GM18519 (cell line): ENCODE measurements at regions not wholly inside any gene's neighbourhood (a gene's known extent, or its start where the extent isn't known, plus 50 kb on each side); places are given as distances from the start of the nearest gene placed in this dataset.
"Not testable (repeated sequence)": the region's sequence is repeated elsewhere in the genome, so short reads cannot be mapped to it uniquely, and the experiment has no call there.

Source experiments
- ATAC-seq: cut with Tn5 transposase; IDR thresholded peaks from one replicate; pipeline ENCODE4 v1.9.1; 2021; ENCODE audit warnings: mild to moderate bottlenecking, moderate library complexity; ENCODE audit not compliant: unreplicated experiment, low FRiP score

GRCh38 chr4:169934794-169935429 is 91.3 kb downstream of the MFAP3L start:
- no peak for ATAC-seq

DNA sequence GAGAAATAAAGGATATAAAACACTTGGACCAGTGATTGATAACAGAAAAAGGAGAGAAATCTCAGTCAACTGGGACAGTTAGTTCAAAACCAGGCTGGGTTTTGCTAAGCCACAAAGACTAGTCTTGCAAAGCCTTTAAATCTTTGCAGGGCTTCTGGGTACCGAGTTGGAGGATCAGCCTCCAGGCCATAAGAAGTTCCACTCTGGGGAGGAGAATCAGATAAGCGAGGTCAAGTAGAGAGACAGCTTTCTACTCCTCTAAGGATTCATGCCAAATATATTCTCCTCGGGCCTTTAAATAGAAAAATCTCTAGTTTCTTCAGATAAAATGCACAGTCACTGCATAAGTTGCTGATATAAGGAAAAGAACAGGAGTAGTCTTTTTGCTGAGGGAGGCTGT is 92.7 kb downstream of the MFAP3L start:
- no peak for ATAC-seq

DNA sequence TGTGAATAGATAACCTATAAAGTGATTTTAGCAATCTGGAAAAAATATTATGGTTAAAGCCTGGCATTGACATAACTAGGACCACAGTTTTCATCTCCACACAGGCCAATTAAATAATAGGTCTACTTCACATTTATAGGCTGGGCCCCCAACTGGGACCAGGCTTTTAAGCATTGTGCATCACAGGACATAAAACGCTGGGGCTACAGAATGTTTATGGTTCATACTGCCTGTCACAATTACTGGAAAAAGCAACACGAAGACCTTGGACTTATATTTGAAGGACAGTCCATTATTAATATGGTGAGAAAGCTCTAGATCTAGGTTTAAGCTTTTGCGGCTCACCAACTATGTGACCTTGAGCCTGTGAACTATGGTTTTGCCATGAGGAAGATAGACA is 94.2 kb downstream of the MFAP3L start:
- no peak for ATAC-seq

- ATAC-seq = not testable (repeated sequence)
These were observed 95.4 kb downstream of the MFAP3L start for GRCh38 chr4:169930755-169931154.

GRCh38 chr4:169927280-169927679 is 98.9 kb downstream of the MFAP3L start:
- ATAC-seq = no peak

DNA sequence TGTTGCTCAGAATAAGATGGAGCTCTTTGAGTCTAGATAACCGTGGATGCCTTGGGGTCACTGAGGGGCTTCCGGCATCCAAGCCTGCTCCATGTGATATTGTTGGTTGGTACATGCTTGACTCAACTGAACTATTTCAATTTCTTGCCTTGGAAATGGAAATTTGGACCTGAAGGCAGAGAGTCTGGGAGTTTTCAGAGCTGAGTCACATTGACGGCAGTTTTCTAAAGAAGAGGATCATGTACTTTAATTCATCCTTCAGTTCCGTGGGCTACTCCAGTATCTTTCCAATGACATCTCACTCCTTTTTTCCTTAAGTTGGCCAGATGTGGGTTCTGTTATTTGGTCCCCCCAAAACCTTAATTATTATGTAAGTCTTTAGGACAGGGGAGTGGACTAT is 100.5 kb downstream of the MFAP3L start:
- ATAC-seq = no peak

DNA sequence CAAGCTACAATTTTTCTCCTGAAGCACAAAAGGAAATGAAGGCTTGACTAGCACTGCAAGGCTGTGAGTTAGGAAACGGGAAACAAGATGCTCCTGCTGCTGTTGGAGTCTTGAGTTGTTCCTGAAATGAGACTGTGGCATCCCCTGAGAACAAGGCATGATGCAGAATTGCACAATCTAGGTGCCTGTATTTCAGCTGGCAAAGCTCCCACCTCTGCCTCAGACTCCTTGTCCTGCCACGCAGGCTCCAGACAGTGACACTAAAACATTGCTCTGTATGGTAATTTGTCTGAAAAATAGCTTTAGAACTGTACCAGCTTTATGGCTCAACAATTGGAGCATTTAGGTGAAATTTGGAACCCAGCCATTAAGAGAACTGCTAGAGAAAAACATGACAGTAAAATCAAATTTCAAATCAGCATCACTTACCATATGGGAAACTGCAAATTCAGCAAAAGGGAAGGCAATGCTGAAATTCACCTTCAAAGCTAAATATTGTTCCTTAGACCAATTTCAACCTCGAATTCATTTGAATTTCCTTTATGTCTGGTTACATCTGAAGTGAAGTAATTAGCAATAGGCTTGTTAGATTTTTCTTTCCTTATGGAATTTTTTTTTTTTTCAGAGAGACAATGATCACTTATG is 103.4 kb downstream of the MFAP3L start:
- ATAC-seq = no peak

- ATAC-seq = no peak
These were observed 104.5 kb downstream of the MFAP3L start for GRCh38 chr4:169921732-169922131.

GRCh38 chr4:169921237-169921636 is 105.0 kb downstream of the MFAP3L start:
- ATAC-seq = no peak

- not testable (repeated sequence) for ATAC-seq
These were observed 106.7 kb downstream of the MFAP3L start for GRCh38 chr4:169919194-169920124.

DNA sequence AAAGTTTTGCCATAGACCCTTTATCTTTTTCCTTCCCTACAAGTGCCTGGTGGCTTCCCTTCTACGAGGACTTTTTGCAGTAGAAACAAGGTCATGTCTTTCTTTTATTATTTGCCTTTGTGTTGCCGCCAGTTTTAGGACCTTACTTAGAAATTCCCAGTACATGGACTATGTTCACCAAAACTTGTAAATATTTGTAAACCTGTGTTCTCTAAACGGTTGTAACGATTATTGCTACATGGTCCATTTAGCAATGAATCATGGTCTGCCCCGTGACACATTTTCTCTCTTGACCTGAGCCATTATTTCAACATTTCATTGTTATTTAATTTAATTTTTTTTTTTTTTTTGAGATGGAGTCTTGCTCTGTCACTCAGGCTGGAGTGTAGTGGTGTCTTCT is 110.7 kb downstream of the MFAP3L start:
- ATAC-seq = no peak

DNA sequence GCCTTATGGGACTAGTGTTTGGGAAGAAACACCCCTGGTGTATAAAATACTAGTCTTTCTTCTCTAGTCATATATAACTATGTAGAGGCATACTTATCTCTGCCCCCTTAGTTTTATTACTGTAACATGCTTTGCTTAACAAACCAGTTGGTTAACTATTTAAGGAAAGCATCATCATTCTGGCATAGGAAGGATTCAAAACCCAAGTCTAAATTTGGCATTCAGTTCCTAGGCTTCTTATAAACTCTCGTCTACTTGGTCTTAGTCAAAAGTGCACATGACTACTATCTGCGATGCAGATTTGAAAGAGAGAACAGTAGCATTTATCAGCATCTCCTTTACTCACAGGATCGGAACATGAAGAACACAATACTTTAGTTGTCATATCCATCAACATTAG is 111.3 kb downstream of the MFAP3L start:
- no peak for ATAC-seq

DNA sequence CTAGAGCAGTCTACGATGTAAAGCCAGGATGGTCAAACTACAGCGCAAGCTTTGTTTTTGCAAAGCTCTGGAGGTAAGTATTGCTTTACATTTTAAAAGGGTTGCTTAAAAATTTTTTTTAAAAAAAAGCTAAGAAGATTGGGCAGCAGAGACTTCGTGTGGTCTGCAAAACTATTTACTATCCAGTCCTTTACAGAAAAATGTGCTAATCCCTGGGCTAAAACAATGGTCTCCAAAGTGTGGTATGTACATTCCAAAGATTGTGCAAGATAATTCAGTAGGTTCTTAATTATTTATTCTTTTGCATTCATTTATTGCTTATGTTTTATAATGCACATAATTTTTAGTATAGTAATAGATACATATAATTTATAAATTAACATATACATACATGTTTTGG is 113.2 kb downstream of the MFAP3L start:
- no peak for ATAC-seq

- no peak for ATAC-seq
These were observed 116.3 kb downstream of the MFAP3L start for GRCh38 chr4:169909897-169910296.

GRCh38 chr4:169909479-169909878 is 116.7 kb downstream of the MFAP3L start:
- ATAC-seq = no peak

GRCh38 chr4:169907705-169908104 is 118.5 kb downstream of the MFAP3L start:
- ATAC-seq = no peak

DNA sequence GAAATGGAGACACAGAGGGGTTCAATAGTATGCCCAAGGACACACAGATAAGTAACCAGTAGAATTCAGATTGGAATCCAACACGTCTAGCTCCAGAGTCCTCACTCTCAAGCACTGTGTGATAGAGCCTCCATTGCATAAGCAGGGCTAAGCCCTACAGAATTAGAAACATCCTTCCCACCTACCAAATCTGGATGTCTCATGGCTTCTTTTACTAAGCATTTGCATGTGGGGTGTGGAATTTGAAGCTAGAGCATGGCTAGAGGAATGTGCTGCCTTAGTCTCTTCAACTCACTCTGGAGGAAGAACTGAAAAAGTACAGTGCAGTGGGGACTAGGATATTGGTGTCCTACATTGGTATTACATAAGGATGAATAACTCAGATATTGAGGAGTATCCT is 119.4 kb downstream of the MFAP3L start:
- no peak for ATAC-seq

DNA sequence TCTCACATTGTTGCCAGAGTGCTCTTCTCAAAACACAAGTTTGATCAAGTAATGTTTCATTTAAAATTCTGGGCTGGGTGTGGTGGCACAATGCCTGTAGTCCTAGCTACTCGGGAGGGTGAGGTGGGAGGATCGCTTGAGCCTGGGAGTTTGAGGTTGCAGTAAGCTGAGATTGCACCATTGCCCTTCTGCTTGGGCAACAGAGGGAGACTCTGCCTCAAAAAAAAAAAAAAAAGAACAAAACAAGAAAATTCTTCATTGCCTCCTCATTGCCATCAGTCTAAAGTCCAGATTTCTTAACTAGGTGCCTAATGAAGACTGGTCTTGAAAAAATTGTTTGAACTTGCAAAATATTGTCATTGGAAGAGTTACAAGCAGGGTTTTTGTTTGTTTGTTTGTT is 120.1 kb downstream of the MFAP3L start:
- ATAC-seq = no peak

DNA sequence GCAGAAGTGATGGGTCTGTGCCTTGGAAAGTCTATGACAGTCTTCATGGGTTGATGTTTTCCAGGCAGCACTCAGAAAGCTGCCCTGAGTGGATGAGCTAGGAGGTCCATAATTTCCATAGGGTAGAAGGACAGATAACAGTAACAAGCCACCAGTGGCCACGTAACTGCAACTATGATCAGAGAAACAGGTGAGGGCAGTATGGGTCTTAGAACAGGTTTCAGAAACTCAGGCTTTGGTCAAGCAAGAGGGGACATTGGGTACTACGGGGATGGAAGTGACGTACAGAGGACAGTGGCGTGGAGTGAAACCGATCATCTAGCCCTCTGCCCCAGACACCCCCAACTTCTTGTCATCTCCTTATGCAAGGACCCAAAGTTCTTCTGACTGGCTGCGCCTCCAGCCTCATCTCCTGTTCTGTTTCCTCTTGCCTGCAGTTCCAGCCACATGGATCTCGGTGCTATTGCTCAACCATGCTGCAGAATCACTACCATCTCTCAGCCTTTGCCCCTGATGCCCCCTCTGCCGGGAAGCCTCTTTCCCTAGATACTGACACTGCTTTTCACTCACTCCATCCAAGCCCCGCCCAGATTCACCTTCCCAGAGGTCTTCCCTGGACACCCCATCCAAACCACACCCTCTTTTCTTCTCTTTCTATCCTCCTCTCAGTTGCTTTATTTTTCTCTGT is 123.4 kb downstream of the MFAP3L start:
- no peak for ATAC-seq

GRCh38 chr4:169900241-169900845 is 125.9 kb downstream of the MFAP3L start:
- ATAC-seq = no peak
